ENCODE measurements at regions not wholly inside any gene's neighbourhood (a gene's known extent, or its start where the extent isn't known, plus 50 kb on each side); places are given as distances from the start of the nearest gene placed in this dataset.

DNA sequence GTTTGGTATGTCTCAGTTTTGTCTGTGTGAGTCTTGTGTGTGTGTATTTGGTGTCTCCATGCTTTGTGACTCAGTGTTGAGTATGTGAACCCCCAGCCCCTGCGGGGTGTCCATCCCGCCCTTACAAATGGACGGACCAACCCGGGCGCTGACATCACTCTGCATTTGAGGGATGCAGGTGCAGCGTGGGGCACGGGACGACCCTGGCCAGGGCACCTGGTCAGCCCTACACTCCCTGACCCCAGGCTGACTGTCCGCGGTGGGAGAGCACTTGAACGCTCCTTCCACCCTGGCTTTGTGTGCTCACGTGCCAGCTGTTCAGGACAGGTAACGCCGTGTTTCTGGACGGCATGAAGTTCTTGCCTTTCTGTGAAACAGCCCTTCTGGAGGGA lies 369.0 kb downstream of the BRD1 start:
- no peak for DNase-seq
- WGBS, 4 donors: 82 to 87% (median 85%) methylated on average over 8 to 15 of the region's 15 CpGs
- no peaks in the 10 kb centered on the region for H3K27me3 ChIP-seq
- no peaks in the 10 kb centered on the region for H3K36me3 ChIP-seq (replicated peaks in 1 of 2)
- no peaks in the 10 kb centered on the region for H3K9me3 ChIP-seq (replicated peaks in 1 of 3)
- no peak for TF ChIP-seq POLR2A (IDR thresholded peaks at IDR 0.05)
- TF ChIP-seq, protein P1, sequence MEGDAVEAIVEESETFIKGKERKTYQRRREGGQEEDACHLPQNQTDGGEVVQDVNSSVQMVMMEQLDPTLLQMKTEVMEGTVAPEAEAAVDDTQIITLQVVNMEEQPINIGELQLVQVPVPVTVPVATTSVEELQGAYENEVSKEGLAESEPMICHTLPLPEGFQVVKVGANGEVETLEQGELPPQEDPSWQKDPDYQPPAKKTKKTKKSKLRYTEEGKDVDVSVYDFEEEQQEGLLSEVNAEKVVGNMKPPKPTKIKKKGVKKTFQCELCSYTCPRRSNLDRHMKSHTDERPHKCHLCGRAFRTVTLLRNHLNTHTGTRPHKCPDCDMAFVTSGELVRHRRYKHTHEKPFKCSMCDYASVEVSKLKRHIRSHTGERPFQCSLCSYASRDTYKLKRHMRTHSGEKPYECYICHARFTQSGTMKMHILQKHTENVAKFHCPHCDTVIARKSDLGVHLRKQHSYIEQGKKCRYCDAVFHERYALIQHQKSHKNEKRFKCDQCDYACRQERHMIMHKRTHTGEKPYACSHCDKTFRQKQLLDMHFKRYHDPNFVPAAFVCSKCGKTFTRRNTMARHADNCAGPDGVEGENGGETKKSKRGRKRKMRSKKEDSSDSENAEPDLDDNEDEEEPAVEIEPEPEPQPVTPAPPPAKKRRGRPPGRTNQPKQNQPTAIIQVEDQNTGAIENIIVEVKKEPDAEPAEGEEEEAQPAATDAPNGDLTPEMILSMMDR (IDR thresholded peaks at IDR 0.05): no peak
- no peaks in the 10 kb centered on the region for H3K4me1 ChIP-seq (replicated peaks in 1 of 2)
- H3K4me3 ChIP-seq: no peak overlapping the region
- intact Hi-C loops (cut with DNase I): no loop called here
- no peak overlapping the region for H3K27ac ChIP-seq

DNA sequence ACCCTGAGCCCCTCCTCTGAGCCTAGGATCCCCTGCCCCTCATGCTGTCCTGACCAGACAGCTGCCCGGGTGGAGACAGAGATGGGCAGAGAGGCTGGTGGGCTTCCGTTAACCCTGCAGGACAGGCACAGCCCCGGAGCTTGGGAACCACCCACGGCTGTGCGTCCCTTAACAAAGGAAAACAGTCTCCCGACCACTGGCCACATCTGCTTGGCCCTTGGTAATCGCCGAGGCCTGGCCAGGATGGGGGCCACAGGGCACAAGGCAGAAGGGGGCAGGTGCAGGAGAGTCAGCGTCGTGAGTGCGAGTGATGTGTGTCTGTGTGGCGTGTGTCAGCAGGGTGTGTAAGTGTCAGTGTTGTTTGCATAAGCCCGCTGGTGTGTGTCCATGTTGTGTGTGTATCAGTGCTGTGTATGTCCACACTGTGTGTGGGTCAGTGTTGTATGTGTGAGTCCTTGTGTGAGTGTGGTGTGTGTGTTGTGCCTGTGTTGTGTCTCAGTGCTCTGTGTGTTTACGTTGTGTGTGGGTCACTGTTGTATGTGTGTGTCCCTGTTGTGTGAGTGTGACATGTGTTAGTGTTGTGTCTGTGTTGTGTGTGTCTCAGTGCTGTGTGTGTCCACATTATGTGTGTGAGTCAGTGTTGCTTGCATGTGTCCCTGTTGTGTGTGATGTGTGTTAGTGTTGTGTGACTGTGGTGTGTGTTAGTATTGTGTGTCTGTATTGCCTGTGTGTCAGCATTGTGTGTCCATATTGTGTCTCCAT lies 369.5 kb downstream of the BRD1 start:
- Histone ChIP-seq H3K9me3 (replicated peaks in 1 of 3) (no peaks in the 10 kb centered on the region), H3K27ac (no peak overlapping the region), H3K4me3 (no peak overlapping the region), H3K4me1 (replicated peaks in 1 of 2) (no peaks in the 10 kb centered on the region), H3K36me3 (replicated peaks in 1 of 2) (no peaks in the 10 kb centered on the region), H3K27me3 (no peaks in the 10 kb centered on the region)
- no peak for DNase-seq
- 66 to 77% (median 74%) methylated on average over 7 to 14 of the region's 14 CpGs for WGBS, 4 donors
- intact Hi-C loops (cut with DNase I): no loop called here
- TF ChIP-seq, protein P1 (IDR thresholded peaks at IDR 0.05): no peak
- no peak for TF ChIP-seq POLR2A (IDR thresholded peaks at IDR 0.05)

DNA sequence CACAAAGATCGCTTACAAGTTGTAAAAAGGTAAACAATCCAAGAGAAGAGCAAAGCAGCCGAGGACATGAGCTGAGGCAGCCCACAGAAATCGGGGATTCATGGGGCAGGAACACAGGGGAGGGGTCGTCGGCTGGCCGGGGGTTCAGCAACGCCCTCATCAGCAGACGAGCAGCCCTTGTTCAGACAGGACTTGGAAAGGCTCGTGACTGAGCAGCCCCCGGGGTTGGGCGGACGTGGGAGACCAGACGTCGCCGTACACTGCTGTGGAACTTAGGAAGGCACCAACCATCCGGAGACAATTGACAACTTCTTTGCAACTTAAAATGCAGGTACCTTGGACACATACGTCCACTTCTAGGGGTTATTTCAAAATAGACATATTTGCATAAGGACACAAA lies 370.5 kb downstream of the BRD1 start:
- Histone ChIP-seq H3K4me3 (no peak overlapping the region), H3K9me3 (replicated peaks in 1 of 3) (no peaks in the 10 kb centered on the region), H3K4me1 (replicated peaks in 1 of 2) (no peaks in the 10 kb centered on the region), H3K36me3 (replicated peaks in 1 of 2) (no peaks in the 10 kb centered on the region), H3K27me3 (no peaks in the 10 kb centered on the region), H3K27ac (no peak overlapping the region)
- TF ChIP-seq, protein P1 (IDR thresholded peaks at IDR 0.05): no peak
- no peak for TF ChIP-seq POLR2A (IDR thresholded peaks at IDR 0.05)
- intact Hi-C loops (cut with DNase I): no loop called here
- DNase-seq: no peak
- 39 to 52% (median 47%) methylated on average over 9 to 17 of the region's 17 CpGs for WGBS, 4 donors

DNA sequence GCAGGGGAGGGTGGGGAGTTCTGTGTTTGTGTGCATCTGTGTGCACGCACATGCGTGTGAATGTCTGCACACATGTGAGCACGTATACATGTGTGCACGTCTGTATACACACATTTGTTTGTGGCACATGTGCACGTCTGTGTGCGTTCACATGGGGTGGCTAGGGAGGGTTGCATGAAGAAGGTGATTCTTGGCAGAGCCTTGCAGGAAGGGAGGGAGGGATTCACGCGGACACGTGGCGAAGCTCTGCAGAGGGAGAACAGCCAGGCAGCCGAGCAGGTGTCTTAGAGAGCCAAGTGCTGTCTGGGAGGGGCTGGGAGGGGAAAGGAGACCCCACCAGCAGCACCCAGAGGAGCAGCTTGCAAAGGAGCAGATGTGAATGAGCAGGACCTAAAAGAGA lies 372.1 kb downstream of the BRD1 start:
- Histone ChIP-seq H3K9me3 (replicated peaks in 1 of 3) (no peaks in the 10 kb centered on the region), H3K4me1 (replicated peaks in 1 of 2) (no peaks in the 10 kb centered on the region), H3K27ac (no peak overlapping the region), H3K27me3 (no peaks in the 10 kb centered on the region), H3K36me3 (replicated peaks in 1 of 2) (no peaks in the 10 kb centered on the region), H3K4me3 (no peak overlapping the region)
- 34 to 64% (median 56%) methylated on average over 11 of the region's 11 CpGs for WGBS, 4 donors
- no peak for DNase-seq
- intact Hi-C loops (cut with DNase I): no loop called here
- no peak for TF ChIP-seq POLR2A (IDR thresholded peaks at IDR 0.05)
- TF ChIP-seq, protein P1 (IDR thresholded peaks at IDR 0.05): no peak

Data from adrenal gland (tissue), 9 donors.